GM18499 (cell line): ENCODE measurements at regions not wholly inside any gene's neighbourhood (a gene's known extent, or its start where the extent isn't known, plus 50 kb on each side); places are given as distances from the start of the nearest gene placed in this dataset.
"Not testable (repeated sequence)": the region's sequence is repeated elsewhere in the genome, so short reads cannot be mapped to it uniquely, and the experiment has no call there.

ENCODE experiments used
- ATAC-seq: cut with Tn5 transposase; IDR thresholded peaks from one replicate; pipeline ENCODE4 v1.9.1; 2021; ENCODE audit warnings: moderate number of reproducible peaks; ENCODE audit not compliant: insufficient read depth, unreplicated experiment

DNA sequence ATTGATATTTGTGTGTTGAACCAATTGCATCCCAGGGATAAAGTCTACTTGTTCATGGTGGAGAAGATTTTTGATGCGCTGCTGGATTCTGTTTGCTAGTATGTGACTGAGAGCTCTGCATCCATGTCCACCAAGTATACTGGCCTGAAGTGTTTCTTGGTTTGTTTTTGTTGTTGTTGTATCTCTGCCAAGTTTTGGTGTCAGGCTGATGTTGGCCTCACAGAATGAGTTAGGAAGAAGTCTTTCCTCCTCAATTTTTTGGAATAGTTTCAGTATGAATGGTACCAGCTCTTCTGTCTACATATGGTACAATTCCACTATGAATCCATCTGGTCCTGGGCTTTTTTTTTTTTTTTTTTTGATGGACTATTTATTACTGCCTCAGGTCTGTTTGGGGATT lies 50.9 kb upstream of the OSTN start:
- no peak for ATAC-seq

DNA sequence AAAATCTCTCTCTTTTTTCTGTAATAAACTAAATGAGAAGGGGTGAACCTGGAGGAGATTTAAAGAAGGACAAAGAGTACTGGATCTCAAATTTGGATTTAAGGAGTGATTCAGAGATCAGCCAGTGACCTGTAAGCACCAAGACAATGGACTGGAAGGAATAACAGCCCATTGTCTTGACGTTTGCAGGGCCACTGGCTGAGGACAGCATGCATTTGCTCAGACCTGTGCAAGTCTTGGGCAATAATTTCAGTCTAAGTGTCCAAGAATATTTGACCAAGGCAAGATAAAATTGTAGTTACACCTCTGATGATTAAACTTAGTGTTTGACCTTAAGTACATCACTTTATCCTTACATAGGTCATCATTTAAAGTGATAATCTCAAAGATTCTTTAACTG lies 55.8 kb upstream of the OSTN start:
- ATAC-seq: no peak

DNA sequence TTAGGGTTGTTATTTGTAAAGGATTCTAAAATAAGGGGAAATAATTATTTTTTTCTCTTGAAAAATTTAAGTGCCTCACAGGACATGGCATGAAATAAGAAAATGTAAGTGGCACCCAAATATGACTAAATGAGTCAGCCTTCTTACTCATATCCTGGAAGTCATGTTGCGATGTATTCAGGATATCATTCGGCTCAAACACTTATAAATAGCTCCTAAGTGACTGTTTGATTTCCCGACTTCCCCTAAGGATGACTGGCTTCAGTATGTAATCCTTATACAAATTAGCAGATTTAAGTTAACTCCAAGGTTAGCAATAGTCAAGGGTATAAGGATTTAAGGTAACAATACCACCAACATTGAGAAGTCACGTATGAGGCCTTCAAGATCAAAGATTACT lies 57.3 kb upstream of the OSTN start:
- ATAC-seq: no peak

DNA sequence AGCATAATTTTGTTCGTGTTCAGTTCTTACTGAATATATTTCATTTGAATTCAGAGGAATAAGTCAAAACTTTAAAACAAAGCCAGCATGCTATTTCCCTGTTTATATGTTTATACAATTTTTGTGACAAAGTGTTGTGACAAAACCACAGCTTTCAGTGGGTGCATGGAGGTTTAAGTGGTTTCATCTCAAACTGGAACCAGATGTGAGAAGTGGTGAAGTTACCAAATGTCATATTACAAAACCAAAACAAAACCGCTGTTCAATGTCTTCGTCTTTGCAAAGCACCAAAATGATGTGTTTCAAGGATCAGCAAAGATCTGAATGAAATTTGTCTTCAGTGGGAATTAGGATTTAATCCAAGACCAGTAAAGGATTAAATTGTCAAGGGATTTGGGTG lies 59.3 kb upstream of the OSTN start:
- ATAC-seq: peak; percentile 36

DNA sequence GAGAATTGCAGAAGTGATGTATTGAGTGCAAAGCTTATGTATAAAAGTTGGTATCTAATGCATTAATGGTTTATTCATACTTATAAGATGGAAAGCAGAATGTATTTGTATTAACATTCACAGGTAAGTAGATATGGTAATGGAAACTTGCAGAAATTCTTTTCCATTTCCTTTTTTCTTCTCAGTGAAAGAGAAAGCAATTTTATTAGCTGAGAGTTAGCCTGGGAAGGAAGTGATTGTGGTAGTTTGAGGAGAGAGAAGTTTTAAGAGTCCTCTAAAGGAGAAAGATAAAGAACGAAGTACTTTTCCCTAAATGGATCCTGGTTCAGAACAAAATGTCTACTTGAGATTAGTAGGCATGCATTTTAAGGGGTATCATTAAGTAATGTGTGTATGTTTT lies 60.1 kb upstream of the OSTN start:
- ATAC-seq: no peak

DNA sequence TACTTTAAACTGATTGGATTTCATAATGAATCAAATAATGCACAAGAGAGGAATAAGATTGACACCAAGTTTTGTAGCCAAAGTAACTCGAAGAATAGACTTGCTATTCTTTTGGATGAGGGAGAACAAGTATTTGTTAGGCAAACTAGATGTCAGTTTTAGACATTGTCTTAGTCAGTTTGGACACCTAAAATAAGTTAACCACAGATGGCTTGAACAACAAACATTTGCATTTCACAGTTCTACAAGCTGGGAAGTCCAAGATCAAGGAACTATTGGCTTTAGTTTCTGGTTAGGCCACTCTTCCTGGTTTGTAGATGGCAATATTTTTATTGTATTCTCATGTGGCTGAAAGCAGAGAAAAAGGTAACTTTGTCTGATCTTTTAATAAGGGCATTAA lies 61.3 kb upstream of the OSTN start:
- no peak for ATAC-seq

DNA sequence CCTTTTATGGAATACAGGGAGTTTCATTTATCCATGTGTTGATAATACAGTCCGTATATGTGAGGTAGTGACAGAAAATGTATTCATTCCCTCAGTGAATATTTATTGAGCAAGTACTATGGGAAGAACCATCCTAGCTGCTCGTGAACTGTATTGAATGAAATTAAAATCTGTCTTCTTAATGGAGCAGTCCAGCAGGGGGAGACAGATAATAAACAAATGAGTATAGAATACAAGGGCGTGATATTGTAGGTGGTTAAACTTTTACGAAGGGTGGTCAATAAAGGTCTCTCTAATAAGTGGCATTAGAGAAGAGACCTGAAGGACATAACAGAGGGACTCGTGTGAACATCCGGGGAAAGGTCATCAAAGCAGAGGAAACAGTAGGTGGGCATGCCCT lies 62.7 kb upstream of the OSTN start:
- ATAC-seq: no peak

DNA sequence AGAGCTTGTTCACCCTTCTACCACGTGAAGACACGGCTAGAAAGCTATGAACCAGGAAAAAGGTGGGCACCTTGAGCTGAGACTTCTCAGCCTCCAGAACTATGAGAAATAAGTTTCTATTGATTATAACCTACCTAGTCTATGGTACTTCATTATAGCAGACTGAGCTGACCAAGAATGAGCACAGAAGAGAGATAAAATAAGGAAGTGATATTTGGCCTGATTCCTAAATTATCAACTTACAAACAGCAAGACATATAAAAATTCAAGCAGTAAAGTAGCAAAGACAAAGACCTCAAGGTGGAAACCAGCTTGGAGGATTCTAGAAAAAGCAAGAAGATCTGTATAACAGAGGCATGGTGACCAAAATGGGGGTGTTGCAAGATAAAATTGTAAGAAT lies 63.9 kb upstream of the OSTN start:
- ATAC-seq: no peak

DNA sequence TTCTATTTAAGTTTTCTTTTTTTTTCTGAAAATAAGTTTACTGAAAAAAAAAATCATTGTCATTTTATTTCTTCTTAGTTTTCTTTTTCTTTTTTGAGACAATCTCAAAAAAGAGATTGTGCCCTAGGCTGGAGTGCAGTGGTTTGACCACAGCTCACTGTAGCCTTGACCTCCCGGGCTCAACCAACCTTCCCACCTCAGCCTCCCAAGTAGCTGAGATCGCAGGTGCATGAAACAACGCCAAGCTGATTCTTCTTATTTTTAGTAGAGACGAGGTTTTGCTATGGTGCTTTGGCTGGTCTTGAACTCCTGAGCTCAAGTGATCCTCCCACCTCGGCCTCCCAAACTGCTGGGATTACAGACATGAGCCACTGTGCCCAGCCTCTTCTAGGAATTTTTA lies 65.7 kb upstream of the OSTN start:
- no peak for ATAC-seq

DNA sequence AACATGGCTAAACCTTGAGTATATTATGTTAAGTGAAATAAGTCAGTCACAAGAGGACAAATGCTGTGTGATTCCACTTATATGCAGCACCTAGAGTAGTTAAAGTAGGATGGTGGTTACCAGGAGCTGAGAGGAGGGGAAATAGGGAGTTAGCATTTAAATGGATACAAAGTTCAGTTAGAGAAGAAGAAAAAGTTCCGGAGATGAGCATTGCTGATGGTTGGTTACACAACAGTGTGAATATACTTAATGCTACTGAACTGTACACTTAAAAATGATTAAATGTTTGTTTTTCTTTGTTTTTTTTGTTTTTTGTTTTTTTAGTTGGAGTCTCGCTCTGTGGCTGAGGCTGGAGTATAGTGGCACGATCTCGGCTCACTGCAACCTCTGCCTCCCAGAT lies 67.7 kb upstream of the OSTN start:
- ATAC-seq: no peak

DNA sequence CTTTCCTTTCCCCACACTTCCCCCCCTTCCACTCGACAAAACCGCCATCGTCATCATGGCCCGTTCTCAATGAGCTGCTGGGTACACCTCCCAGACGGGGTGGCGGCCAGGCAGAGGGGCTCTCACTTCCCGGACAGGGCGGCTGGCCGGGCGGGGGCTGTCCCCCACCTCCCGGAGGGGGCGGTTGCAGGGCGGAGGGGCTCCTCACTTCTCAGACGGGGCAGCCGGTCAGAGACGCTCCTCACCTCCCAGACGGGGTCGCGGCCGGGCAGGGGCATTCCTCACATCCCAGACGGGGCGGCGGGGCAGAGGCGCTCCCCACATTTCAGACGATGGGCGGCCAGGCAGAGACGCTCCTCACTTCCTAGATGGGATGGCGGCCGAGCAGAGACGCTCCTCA lies 74.2 kb upstream of the OSTN start:
- ATAC-seq: not testable (repeated sequence)

DNA sequence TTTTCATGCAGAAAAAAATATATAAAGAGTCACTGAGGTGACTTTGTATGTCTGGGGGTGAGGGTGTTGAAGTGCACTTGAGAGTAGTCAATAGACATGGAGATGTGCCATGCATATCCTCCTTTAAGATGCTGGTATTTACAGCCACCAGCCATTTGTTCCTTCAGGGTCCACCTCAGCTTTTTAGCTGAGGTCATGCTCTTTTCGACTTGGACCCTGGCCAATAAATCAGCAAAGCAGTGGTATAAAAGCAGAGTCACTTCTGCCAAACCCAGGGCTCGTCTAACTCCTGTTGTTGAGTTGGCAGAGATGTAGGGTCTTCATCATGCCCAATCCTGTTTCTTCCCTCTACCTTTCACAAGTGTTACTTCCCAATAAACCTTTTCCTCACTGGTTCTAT lies 75.1 kb upstream of the OSTN start:
- ATAC-seq: no peak

DNA sequence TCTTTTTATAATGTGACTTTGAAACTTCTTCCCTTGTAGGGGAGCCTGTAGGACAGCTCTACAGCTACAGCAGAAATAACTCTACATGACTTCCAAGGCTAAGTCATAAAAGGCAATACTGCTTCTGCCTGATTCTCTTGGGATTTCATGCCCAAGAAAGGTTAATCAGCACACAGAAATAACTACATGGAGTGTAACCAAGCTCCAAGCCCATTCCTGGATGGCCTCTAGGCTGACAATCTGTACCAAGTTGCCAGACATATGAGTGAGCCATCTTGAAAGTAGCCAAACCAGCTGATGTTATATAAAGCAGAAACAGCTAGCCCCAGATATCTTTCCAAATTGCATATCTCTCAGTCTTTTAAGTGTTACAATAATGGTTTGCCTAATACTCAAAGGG lies 75.8 kb upstream of the OSTN start:
- no peak for ATAC-seq

DNA sequence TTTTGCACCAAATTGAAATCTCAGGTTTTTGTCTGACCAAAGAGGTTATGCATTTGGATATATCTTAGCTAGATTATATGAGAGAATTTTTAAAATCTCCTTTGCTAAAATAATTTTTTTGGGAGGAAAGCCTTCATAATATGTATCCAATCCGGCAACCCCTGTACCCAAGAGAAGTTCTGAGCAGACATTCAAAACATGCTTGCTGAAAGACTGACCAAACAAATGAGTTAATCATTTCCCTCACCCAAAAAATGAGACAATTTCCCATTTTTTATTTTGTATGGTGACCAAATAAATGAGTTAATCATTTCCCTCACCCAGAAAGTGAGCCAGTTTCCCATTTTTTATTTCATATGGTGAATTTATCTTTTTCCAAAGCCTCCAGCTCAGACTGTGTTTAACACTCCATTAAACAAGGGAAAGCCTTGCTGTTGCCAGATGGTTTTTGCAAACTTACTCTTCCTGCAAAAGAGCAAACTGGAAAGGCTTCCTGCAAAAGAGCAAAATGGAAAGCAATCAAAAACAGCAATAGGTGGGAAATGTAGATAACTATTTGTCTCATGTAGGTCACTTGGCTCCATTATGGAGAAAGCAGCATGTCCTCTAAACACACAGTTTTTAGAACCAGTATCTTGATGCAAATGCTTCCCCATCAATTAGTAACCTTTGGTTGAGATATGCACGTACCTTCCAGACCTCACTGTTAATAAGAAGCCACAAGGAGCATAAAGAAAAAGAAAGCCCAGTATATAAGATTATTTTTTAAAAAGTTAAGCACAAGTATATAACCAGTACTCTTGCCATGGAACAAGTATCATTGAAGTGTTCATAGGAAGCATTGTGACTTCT lies 78.4 kb upstream of the OSTN start:
- no peak for ATAC-seq

DNA sequence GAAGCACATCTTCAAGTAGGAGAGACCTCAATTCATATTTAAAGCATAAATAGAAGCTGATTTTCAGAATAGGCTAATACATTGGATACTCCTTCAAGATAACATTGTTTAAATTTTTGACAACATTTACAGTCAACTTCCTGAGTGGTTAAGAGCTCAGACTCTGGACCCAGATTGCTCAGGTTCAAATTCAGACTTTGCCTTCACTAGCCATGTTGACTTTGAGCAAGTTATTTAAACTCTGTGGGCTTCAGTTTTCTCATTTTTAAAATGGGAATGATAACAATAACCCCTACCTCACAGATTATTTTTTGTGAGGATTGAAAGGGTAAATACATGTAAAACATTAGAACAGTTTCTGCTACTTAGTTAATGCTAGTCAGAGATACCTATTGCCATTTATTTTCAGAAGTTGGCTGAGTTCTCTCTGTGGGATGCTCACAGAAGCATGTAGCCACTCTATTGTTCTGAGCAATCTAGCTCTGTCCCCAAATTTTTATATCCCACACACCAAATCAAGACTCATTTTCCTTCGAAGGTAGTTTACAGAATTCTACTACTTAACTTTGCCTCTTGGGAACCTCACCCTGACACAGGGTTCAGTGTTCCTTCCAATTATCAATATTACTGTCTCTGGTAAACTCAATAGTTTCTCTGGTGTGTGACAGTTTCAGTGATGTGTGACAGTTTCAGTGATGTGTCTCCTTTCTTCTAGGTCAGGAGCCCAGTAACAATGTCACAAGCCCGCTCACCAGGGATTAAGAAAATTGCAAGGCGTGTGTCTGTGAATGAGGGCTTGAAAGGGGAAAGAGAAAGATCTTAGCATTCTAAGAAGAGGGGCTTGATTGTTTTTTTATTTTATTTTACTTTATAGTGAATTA lies 79.4 kb upstream of the OSTN start:
- no peak for ATAC-seq

DNA sequence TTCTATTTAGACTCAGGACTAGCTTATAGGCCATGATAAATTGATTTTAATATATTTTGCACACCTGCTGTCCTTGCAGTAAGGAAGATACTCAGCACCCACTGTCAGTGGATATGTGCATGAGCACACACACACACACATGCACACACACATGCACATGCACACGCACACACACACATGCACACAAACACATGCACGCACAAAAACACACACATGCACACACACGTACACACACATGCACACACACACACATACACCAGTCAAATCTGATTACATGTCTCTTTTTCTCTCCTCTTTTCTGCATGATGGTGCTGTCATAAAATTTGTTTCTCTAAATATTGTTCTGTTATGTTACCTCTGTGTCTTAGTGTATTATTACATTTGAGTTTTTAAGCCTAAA lies 87.3 kb upstream of the OSTN start:
- ATAC-seq: no peak

DNA sequence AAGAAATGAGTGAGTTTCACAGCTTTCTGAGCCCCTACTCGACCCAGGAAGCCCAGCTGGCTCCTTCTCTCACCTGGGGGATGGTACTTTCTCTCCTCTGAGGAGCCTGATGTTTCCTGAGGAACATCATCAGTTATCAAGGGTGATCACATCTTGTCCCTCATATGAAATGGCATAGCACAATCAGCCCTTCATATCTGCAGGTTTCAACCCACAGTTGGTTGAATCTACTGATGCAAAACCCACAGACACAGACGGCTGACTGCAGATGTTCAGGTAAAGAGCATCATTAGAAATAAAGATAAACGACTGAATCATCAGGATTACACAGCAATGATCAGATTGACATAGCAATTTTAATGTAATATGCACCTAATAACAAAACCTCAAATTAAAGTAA lies 93.6 kb upstream of the OSTN start:
- no peak for ATAC-seq

DNA sequence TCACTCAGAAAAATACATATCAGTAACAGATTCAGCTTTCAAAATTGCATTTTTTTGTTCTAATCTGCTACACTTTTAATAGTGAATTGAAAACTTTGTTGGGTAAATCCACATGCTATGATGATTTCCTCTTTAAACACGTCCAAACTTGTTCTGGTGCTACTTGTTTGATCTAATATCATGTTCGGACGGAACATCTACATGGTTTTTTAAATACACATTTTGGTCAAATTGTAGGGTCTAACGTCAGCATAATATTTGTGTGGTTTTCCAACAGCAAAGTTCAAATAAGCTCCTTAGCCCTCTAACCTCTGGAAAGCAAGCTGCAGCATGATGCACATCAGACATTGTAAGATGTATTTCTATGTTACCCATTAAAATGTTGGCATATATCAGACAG lies 98.5 kb upstream of the OSTN start:
- ATAC-seq: no peak

DNA sequence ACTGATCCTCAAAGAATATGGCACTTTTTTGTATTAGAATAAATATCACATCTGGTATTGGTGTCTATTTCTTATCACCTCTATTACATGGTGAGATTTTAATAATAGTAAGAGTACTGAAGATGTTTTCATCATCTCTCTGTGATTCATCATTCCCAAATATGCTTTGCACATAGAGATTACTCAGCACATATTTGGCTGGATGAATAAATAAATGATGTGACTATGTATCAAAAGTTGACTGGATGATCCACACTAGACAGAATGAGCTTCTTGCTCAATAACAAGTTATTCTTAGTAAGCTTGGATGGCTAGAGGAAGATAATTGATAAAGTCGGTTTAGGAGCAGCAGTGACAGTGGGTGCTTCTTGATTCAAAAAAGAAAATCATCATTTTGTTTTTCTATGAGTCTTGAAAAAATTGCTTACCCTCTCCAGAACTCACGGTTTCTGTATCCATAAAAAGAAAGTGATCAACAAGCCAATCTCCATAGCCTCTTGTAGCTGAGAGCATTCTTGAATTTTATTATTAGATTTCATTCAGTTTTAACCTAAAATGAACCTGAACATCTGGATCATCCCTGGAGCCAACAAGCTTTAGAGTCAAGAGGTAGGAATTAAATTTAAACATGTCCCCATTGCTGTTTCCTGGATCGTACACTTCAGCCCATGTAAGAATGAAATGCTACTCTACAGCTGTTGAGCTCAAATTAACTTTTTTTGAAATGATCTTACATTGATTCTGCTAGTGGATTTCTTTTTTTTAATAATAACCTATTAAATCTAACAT lies 104.8 kb upstream of the OSTN start:
- no peak for ATAC-seq

DNA sequence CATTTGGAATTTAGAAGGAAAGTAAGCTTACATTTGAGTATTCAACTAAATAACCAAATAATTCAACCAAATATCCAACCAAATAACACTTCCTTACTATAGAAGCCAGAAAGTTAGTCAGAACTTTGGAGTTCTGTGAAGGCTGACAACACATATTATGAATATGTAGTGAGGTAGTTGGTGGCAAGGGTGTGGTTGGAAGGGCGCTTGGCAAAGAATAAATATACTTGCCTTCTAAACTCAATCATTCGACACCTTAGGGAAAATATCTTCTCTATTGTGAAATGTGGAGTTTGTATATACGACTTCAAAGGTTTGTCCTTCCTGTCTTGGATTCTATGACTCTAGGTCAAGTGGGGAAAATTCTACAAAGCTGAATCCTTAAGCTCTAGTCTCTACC lies 111.7 kb upstream of the OSTN start:
- no peak for ATAC-seq

DNA sequence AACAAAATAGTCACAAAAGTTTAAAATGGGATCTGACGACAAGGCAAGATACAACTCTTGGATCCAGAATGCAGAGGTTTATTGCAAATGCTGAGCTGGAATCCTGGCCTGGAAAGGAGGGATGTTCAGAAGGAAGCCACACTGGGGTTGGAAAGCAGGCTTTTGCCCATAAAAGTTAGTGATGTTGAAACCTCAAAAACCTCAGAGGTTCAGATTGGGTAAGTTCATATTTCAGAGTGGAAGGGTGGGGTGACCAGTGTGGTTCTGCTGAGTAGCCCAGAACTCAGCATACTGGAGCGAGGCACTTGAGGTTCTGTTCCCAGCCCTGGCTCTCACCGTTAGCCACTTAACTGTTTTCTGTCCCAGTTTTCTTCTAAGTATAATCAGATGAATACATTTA lies 114.0 kb upstream of the OSTN start:
- no peak for ATAC-seq
